ENCODE measurements at regions not wholly inside any gene's neighbourhood (a gene's known extent, or its start where the extent isn't known, plus 50 kb on each side); places are given as distances from the start of the nearest gene placed in this dataset.

- H3K27me3 ChIP-seq: no peaks in the 10 kb centered on the region
These were observed 53.9 kb upstream of the DCD start for GRCh38 chr12:54701940-54702592.

GRCh38 chr12:54700849-54701248 is 52.7 kb upstream of the DCD start:
- H3K27ac ChIP-seq: no peak overlapping the region
- H3K27me3 ChIP-seq: no peaks in the 10 kb centered on the region
- H3K4me1 ChIP-seq: no peaks in the 10 kb centered on the region
- H3K36me3 ChIP-seq: no peaks in the 10 kb centered on the region
- no peak for DNase-seq (ENCODE audit: extremely low spot score in 2 of 2)
- TF ChIP-seq POLR2AphosphoS5 (IDR thresholded peaks at IDR 0.05; ENCODE audit: insufficient read depth in 1 of 2, low read depth in 1 of 2): no peak
- TF ChIP-seq POLR2A (IDR thresholded peaks at IDR 0.05): no peak
- no peak for TF ChIP-seq CTCF (IDR thresholded peaks at IDR 0.05)
- intact Hi-C loops (cut with DNase I): no loop called here
- H3K4me3 ChIP-seq: no peak overlapping the region
- no peaks in the 10 kb centered on the region for H3K9me3 ChIP-seq

More at GRCh38 chr12:54701940-54702592, 53.9 kb upstream of the DCD start:
- Histone ChIP-seq H3K4me3 (no peak overlapping the region), H3K36me3 (no peaks in the 10 kb centered on the region), H3K27ac (no peak overlapping the region), H3K9me3 (no peaks in the 10 kb centered on the region), H3K4me1 (no peaks in the 10 kb centered on the region)
- no peak for TF ChIP-seq POLR2A (IDR thresholded peaks at IDR 0.05)
- peak; percentile 32 to 51 (median 40) for TF ChIP-seq CTCF (IDR thresholded peaks at IDR 0.05)
- DNase-seq (ENCODE audit: extremely low spot score in 2 of 2): no peak
- intact Hi-C loops (cut with DNase I): no loop called here

GRCh38 chr12:54700301-54700700 is 52.1 kb upstream of the DCD start:
- H3K27me3 ChIP-seq: no peaks in the 10 kb centered on the region
- H3K9me3 ChIP-seq: no peaks in the 10 kb centered on the region
- no peaks in the 10 kb centered on the region for H3K36me3 ChIP-seq
- H3K4me1 ChIP-seq: no peaks in the 10 kb centered on the region
- intact Hi-C loops (cut with DNase I): no loop called here
- DNase-seq (ENCODE audit: extremely low spot score in 2 of 2): no peak
- no peak overlapping the region for H3K4me3 ChIP-seq
- no peak for TF ChIP-seq POLR2A (IDR thresholded peaks at IDR 0.05)
- TF ChIP-seq POLR2AphosphoS5 (IDR thresholded peaks at IDR 0.05; ENCODE audit: insufficient read depth in 1 of 2, low read depth in 1 of 2): no peak
- no peak for TF ChIP-seq CTCF (IDR thresholded peaks at IDR 0.05)
- no peak overlapping the region for H3K27ac ChIP-seq
